ENCODE measurements at regions not wholly inside any gene's neighbourhood (a gene's known extent, or its start where the extent isn't known, plus 50 kb on each side); places are given as distances from the start of the nearest gene placed in this dataset.

DNA sequence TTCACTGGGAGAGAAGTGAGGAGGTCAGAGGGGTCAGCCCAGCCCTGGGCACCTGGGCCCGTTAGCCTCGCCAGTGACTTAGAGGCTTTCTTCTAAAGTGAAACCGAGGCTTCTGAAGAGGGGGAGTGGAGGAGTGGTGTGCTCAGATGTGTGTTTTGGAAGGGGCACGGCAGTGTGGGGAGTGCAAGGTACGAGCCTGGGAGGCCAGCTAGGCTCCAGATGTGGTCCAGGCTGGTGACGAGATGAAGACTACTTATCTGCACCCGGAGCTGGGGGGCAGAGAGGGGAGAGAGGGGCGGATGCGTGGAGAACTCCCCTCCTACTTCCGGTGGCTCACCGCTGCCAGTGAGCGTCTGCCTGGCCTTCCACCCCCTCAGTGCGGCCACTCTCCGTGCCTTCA is 371.3 kb upstream of the HS6ST1 start:
- POLR2A ChIA-PET, result no interaction called here
- Mint-ChIP-seq H3K36me3 (no peaks in the 10 kb centered on the region), H3K27ac (no peak overlapping the region), H3K4me3 (no peak overlapping the region), H3K9me3 (no peaks in the 10 kb centered on the region), H3K4me1 (ENCODE audit: low read depth) (no peaks in the 10 kb centered on the region), H3K27me3 (peaks cover 3% of the 10 kb centered on the region)
- CTCF ChIA-PET, result no interaction called here
- intact Hi-C loops (cut with micrococcal nuclease), result no loop called here
- no peak for DNase-seq

DNA sequence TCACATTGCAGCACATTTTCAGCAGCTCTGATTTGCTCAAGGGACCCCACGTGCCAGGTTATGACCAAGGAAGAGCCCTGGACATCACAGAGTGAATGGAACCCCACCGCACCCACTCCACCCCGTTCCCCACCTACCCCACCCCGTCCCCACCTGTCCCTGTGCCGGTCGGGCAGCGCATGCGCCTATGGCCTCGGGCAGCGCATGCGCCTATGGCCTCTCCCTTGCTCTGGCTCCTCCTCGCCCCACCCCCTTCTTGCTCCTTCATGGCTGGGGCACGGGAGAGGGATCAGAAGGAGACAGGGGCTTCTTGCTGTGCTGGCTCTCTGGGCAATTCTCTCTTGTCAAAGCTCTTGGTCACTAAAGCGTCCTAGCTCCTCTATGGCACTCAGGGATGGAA is 371.8 kb upstream of the HS6ST1 start:
- no peak overlapping the region for H3K4me3 Mint-ChIP-seq
- DNase-seq, result no peak

DNA sequence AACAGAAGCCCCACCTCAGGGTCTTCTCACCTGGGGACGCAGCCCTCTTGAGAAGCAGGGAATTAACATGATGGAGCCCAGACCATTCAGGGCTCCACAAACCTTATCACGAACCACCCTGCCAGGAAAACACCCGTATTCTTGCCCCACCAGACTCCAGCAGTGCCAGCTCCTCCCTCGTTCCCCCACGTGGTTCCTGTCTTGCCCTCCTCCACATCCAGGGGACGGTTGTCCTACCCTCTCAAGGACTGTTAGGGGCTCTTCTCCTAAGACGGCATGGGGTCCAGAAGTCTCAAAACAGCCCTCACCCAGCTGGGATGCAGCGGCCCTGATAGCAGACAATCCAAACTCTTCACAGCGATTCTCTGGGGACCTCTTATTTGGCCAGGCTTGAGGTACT is 372.2 kb upstream of the HS6ST1 start:
- H3K27me3 Mint-ChIP-seq, result peaks cover 3% of the 10 kb centered on the region
- ChIA-PET CTCF (no interaction called here), POLR2A (no interaction called here)
- H3K9me3 Mint-ChIP-seq, result no peaks in the 10 kb centered on the region
- intact Hi-C loops (cut with micrococcal nuclease), result no loop called here
- no peak overlapping the region for H3K27ac Mint-ChIP-seq
- H3K4me1 Mint-ChIP-seq (ENCODE audit: low read depth), result no peaks in the 10 kb centered on the region
- H3K4me3 Mint-ChIP-seq, result no peak overlapping the region
- H3K36me3 Mint-ChIP-seq, result no peaks in the 10 kb centered on the region
- no peak for DNase-seq

More for the DNA sequence above, 371.8 kb upstream of the HS6ST1 start:
- Mint-ChIP-seq H3K27ac (no peak overlapping the region), H3K27me3 (peaks cover 3% of the 10 kb centered on the region), H3K9me3 (no peaks in the 10 kb centered on the region), H3K36me3 (no peaks in the 10 kb centered on the region), H3K4me1 (ENCODE audit: low read depth) (no peaks in the 10 kb centered on the region)
- CTCF ChIA-PET, result no interaction called here
- intact Hi-C loops (cut with micrococcal nuclease), result no loop called here
- POLR2A ChIA-PET, result no interaction called here

DNA sequence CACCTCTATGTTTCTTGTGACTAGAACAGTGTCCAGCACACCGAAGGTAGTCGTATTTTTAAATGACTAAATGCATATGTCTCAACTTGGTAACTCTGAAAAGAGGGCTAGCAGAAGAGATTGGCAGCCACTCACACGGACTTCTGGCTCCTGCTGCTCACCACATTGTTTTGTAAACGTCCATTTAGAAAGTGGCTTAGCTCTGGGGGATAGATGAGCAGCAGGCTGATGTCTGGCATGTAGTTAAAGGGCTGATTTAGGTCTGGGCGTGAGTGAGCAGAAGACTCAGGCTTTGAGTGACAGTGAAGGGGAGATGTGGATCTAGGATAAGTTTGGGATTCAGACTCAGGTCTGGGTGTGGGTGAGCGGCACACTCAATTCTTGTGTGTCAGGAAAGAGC is 372.9 kb upstream of the HS6ST1 start:
- ChIA-PET CTCF (no interaction called here), POLR2A (no interaction called here)
- Mint-ChIP-seq H3K4me1 (ENCODE audit: low read depth) (no peaks in the 10 kb centered on the region), H3K27ac (no peak overlapping the region), H3K9me3 (no peaks in the 10 kb centered on the region), H3K27me3 (peaks cover 3% of the 10 kb centered on the region), H3K4me3 (no peak overlapping the region), H3K36me3 (no peaks in the 10 kb centered on the region)
- no peak for DNase-seq
- intact Hi-C loops (cut with micrococcal nuclease), result no loop called here

DNA sequence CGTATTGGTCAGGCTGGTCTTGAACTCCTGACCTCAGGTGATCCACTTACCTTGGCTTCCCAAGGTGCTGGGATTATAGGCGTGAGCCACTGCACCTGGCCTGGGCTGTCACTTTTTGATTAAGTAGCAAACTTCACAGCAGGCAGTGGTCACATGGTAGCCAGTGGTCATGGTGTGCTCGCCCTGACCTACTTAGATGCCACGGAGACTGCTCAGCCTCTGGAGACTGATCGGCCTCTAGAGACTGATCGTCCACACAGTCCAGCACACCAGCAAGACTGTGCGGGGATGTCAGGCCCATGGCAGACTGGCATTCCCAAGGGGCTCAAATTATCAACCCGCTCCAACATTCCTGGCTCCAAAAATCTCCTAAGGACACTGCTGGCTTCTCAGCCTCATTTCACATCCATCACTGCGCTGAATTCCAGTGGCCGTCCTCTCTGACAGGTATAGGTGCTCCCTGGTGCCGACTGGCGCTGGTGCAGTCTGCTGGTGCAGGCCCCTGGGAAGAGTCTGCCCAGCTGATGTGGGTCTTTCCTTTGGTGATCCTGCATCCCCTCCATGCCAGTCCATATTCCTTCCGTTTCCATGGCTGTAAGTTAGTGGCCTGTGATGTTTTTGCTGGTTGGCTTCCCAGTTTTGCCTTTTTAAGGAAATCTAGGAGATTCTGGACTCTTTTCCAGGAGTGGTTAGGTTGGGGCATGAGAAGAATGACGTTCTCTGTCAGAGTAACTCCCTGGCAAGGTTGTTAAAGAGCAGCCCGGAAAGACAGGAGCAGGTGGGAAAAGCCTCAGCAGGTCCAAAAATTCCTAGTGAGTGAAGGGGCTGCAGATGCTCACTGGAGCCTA is 374.5 kb upstream of the HS6ST1 start:
- POLR2A ChIA-PET, result no interaction called here
- H3K36me3 Mint-ChIP-seq, result no peaks in the 10 kb centered on the region
- H3K4me3 Mint-ChIP-seq, result no peak overlapping the region
- no peak for DNase-seq
- no peaks in the 10 kb centered on the region for H3K4me1 Mint-ChIP-seq (ENCODE audit: low read depth)
- intact Hi-C loops (cut with micrococcal nuclease), result no loop called here
- H3K27ac Mint-ChIP-seq, result no peak overlapping the region
- CTCF ChIA-PET, result no interaction called here
- peaks cover 2% of the 10 kb centered on the region for H3K27me3 Mint-ChIP-seq
- no peaks in the 10 kb centered on the region for H3K9me3 Mint-ChIP-seq

DNA sequence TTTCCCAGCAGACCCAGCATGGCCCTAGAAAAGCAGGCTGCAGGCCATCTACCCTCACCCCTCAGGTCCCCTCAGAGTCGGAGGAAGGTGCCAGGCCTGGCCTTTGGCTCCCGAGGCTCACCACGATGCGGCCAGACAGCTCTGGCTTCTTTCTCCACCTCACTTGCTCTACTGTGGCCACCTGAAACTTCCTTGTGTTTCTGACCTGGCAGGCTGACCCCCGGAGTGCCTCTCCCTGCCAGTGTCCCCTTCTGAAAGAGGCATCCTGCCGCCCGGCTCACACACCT is 375.0 kb upstream of the HS6ST1 start:
- Mint-ChIP-seq H3K4me3 (no peak overlapping the region), H3K27ac (no peak overlapping the region), H3K36me3 (no peaks in the 10 kb centered on the region), H3K4me1 (ENCODE audit: low read depth) (no peaks in the 10 kb centered on the region), H3K9me3 (no peaks in the 10 kb centered on the region), H3K27me3 (peaks cover 2% of the 10 kb centered on the region)
- intact Hi-C loops (cut with micrococcal nuclease), result no loop called here
- CTCF ChIA-PET, result no interaction called here
- POLR2A ChIA-PET, result no interaction called here
- no peak for DNase-seq

DNA sequence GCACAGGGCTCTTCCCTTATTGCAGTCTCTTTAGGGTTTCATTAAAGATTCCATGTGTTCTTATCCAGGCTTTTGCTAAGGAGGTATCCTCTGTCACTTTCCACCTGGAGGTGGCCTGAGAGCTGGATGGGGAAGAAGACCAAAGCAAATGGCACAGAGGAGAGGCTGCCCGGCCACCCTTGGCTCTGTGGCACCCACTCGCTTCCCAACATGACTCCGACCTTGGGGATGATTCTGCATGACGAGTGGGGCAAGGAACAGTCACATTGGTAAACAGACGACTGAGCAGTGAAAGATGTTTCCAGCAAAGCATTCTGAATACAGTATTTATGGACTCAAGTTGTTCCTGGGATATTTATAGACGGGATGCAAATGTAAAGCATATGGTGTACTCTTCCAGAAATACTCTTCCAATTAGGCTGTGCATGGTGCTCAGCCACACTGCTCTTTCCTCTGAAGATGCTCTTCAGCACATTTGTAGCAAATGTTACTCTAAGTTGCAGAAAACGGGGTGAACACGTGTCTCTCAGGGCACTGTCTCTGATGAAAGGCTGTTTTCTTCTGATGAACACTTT is 377.1 kb upstream of the HS6ST1 start:
- intact Hi-C loops (cut with micrococcal nuclease), result no loop called here
- ChIA-PET POLR2A (no interaction called here), CTCF (no interaction called here)
- Mint-ChIP-seq H3K36me3 (no peaks in the 10 kb centered on the region), H3K9me3 (no peaks in the 10 kb centered on the region), H3K27me3 (peaks cover 2% of the 10 kb centered on the region), H3K27ac (no peak overlapping the region), H3K4me3 (no peak overlapping the region), H3K4me1 (ENCODE audit: low read depth) (no peaks in the 10 kb centered on the region)
- no peak for DNase-seq

DNA sequence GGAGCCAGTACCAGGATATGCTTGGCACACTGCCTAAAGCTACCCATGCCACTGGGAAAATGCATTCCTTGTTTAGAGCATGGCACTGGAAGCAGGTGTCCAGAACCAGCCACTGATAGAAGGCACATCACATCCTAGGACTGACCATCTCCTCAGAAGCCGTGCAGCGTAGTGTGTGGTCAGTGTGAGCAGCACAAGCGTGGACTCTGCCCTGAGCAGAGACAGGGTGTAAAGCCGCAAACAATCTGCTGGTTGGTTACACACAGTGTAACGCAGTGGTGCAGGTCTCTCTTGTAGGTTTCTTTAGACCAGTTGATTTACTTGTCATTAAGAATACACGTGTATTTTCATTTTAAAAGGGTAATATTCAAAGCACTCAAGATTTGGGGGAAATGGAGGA is 377.8 kb upstream of the HS6ST1 start:
- intact Hi-C loops (cut with micrococcal nuclease), result no loop called here
- H3K27me3 Mint-ChIP-seq, result peaks cover 2% of the 10 kb centered on the region
- no peaks in the 10 kb centered on the region for H3K4me1 Mint-ChIP-seq (ENCODE audit: low read depth)
- POLR2A ChIA-PET, result no interaction called here
- DNase-seq, result no peak
- H3K9me3 Mint-ChIP-seq, result no peaks in the 10 kb centered on the region
- H3K36me3 Mint-ChIP-seq, result no peaks in the 10 kb centered on the region
- CTCF ChIA-PET, result no interaction called here
- no peak overlapping the region for H3K27ac Mint-ChIP-seq
- no peak overlapping the region for H3K4me3 Mint-ChIP-seq

DNA sequence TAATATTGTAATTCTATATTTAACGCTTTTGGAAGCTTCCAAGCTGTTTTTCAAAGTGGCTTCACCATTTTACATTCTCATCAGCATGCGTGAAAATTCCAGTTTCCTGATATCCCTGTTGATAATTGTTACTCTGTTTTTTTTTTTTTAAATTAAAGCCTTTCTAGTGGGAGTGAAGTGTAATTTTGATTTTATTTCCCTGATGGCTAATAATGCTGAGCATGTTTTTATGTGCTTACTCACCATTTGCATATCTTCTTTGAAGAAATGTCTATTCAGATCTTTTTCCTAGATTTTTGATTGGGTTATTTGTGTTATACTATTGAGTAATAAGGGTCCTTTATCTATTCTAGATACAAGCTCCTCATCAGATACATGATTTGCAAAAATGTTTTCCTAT is 382.8 kb upstream of the HS6ST1 start:
- Mint-ChIP-seq H3K27ac (no peak overlapping the region), H3K36me3 (no peaks in the 10 kb centered on the region), H3K27me3 (no peaks in the 10 kb centered on the region), H3K9me3 (peaks cover 8% of the 10 kb centered on the region), H3K4me3 (no peak overlapping the region), H3K4me1 (ENCODE audit: low read depth) (no peaks in the 10 kb centered on the region)
- intact Hi-C loops (cut with micrococcal nuclease), result no loop called here
- DNase-seq, result no peak
- ChIA-PET CTCF (no interaction called here), POLR2A (no interaction called here)

DNA sequence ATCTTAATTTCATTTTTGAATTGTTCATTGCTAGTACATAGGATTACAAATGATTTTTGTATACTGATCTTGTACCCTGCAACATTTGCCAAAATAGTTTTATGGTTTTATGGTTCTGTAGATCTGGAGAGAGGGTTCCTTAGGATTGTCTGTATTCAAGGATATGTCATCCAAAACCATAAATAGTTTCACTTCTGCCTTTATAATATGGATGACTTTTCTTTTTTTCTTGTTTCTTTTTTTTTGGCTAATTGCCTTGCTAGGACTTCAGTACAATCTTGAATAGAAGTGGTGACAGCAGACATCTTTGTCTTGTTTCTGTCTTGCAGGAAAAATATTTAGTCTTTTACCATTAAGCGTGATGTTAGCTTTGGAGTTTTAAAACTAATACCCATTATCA is 383.9 kb upstream of the HS6ST1 start:
- Mint-ChIP-seq H3K9me3 (peaks cover 11% of the 10 kb centered on the region), H3K27ac (no peak overlapping the region), H3K4me1 (ENCODE audit: low read depth) (no peaks in the 10 kb centered on the region), H3K36me3 (no peaks in the 10 kb centered on the region), H3K27me3 (no peaks in the 10 kb centered on the region), H3K4me3 (no peak overlapping the region)
- intact Hi-C loops (cut with micrococcal nuclease), result no loop called here
- CTCF ChIA-PET, result no interaction called here
- DNase-seq, result no peak
- POLR2A ChIA-PET, result no interaction called here

DNA sequence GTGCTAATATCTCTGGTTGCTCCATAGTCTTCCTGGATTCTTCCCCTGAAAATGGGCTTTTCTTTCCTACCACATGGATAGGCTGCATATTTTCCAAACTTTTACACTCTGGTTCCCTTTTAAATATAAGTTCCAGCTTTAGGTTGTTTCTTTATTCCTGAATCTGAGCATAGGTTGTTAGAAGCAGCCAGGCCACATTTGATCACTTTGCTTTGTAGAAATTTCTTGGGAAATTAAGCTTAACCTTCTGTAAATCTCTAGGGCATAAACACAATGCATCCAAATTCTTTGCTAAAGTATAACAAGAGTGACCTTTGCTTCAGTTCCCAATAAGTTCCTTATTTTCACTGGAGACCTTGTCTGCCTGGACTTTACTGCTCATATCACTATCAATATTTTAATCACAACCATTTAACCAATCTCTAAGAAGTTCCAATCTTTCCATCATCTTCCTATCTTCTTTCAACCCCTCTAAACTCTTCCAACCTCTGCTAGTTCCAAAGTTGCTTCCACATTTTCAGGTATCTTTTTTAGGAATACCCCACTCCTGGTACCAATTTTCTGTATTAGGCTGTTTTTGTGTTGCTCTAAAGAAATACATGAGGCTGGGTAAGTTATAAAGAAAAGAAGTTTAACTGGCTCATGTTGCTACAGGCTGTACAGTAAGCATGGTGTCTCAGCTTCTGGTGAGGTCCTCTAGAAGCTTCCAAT is 389.6 kb upstream of the HS6ST1 start:
- no peak for DNase-seq
- ChIA-PET CTCF (no interaction called here), POLR2A (no interaction called here)
- Mint-ChIP-seq H3K27ac (no peak overlapping the region), H3K9me3 (peaks cover 36% of the 10 kb centered on the region), H3K36me3 (no peaks in the 10 kb centered on the region), H3K4me1 (ENCODE audit: low read depth) (no peaks in the 10 kb centered on the region), H3K27me3 (peaks cover 5% of the 10 kb centered on the region), H3K4me3 (no peak overlapping the region)
- intact Hi-C loops (cut with micrococcal nuclease), result no loop called here

DNA sequence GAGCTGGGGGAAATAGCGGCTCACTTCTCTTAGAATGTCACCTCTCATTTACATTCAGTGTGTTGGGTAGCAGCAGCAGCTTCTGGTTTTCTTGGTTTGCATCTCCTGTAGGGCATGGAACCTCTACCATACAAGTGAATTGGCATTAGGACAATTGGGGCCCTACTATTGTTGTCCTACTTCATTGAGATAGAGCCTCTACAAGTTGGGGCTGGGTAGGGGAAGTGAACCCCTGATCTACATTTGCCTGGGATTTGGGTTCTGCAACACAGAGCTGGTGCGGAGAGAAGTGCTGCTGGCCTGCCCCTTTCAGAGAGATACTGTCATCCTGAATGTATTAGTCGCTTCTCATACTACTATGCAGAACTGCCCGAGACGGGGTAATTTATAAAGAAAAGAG is 391.6 kb upstream of the HS6ST1 start:
- no peak for DNase-seq
- H3K4me3 Mint-ChIP-seq, result no peak overlapping the region
- intact Hi-C loops (cut with micrococcal nuclease), result no loop called here
- ChIA-PET CTCF (no interaction called here), POLR2A (no interaction called here)
- H3K4me1 Mint-ChIP-seq (ENCODE audit: low read depth), result no peaks in the 10 kb centered on the region
- H3K36me3 Mint-ChIP-seq, result no peaks in the 10 kb centered on the region
- H3K27me3 Mint-ChIP-seq, result peaks cover 10% of the 10 kb centered on the region
- peaks cover 30% of the 10 kb centered on the region for H3K9me3 Mint-ChIP-seq
- no peak overlapping the region for H3K27ac Mint-ChIP-seq

DNA sequence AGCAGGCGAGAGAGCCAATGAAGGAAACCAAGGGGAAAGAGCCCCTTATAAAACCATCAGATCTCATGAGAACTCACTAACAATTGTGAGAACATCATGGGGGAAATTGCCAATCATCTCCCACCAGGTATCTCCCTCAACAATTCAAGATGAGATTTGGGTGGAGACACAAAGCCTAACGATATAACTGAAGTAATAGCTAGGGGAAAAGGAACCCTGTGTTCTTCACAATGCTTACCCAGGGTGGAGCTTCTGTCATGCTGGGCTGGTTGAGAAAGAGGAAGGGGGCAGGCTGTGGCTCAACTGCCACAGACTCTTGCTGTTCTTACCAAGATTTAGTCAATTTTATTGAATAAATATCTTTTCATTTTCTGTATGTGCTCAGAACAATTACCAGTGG is 392.1 kb upstream of the HS6ST1 start:
- Mint-ChIP-seq H3K36me3 (no peaks in the 10 kb centered on the region), H3K4me1 (ENCODE audit: low read depth) (no peaks in the 10 kb centered on the region), H3K9me3 (peaks cover 29% of the 10 kb centered on the region), H3K27me3 (peaks cover 14% of the 10 kb centered on the region), H3K4me3 (no peak overlapping the region), H3K27ac (no peak overlapping the region)
- intact Hi-C loops (cut with micrococcal nuclease), result no loop called here
- POLR2A ChIA-PET, result no interaction called here
- CTCF ChIA-PET, result no interaction called here
- DNase-seq, result no peak

Measured in activated CD4-positive, alpha-beta memory T cell treated with anti-CD3 and anti-CD28 coated beads for 36 hours (primary cell).